ENCODE measurements at regions not wholly inside any gene's neighbourhood (a gene's known extent, or its start where the extent isn't known, plus 50 kb on each side); places are given as distances from the start of the nearest gene placed in this dataset.

DNA sequence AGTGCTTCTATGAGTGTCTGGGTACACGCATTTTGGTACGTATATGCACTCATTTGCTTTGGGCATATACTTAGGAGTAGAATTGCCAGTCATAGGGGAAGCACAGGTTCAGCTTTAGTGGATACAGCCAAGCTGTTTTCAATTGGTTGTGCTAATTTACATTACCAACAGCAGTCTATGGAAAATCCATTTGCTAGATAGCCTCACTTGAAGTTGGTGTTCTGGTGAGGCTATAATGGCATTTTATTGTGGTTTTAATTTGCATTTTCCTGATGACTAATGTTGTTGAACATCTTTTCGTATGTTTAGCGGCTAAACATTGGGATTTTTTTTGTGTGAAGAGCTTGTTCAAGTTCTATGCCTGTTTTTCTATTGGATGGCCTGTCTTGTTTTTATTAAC is 76.8 kb upstream of the ANKH start:
- TF ChIP-seq CTCF (IDR thresholded peaks at IDR 0.05; ENCODE audit: control insufficient read depth, insufficient read depth, low read depth, low read length, missing control alignments) = no peak
- no peak for DNase-seq (ENCODE audit: low read depth)
- H3K4me3 ChIP-seq (ENCODE audit: control insufficient read depth, low read depth, low read length) = no peak overlapping the region

- no peak for DNase-seq (ENCODE audit: low read depth)
Observed at GRCh38 chr5:14946815-14947620, 75.4 kb upstream of the ANKH start.

DNA sequence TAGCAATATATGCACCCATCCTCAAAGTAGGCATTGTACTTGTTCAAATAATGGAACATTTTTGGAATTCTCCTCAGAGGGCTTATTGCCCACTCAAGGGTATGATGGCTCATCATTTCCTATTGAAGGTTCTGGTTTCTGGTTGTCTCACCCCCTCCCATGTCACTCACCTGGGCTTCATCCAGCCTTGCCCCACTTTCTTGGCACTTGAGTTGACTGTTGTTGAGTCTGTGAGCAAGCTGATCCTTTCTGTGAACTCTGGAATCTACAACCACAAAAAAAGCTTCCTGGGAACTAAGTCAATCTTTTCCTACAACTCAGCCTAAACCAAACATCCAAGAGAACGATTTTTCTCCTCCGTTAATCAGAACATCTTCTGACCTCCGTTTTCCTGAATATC is 73.9 kb upstream of the ANKH start:
- no peak for TF ChIP-seq CTCF (IDR thresholded peaks at IDR 0.05; ENCODE audit: control insufficient read depth, insufficient read depth, low read depth, low read length, missing control alignments)
- DNase-seq (ENCODE audit: low read depth) = no peak
- no peak overlapping the region for H3K4me3 ChIP-seq (ENCODE audit: control insufficient read depth, low read depth, low read length)

More at GRCh38 chr5:14946815-14947620, 75.4 kb upstream of the ANKH start:
- H3K4me3 ChIP-seq (ENCODE audit: control insufficient read depth, low read depth, low read length) = no peak overlapping the region
- TF ChIP-seq CTCF (IDR thresholded peaks at IDR 0.05; ENCODE audit: control insufficient read depth, insufficient read depth, low read depth, low read length, missing control alignments) = peak; percentile 29

DNA sequence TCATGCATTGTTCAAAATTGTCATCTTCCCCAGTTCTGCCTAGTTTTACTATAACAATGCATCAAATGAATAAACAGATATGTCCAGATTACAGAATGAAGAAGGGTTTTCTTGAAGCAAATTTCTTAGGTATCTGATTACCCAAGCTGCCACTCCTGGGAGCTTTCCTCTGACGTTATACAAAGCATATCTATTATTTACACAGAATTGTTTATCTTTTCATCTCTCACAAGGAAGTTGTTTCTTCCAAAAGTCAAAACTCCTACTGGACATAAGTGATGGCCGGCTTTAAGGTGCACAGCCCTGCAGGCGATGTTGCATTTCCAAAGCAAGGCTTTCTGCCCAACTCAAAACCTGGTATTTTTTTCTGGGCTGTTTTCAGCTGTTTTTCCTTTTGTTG is 73.4 kb upstream of the ANKH start:
- TF ChIP-seq CTCF (IDR thresholded peaks at IDR 0.05; ENCODE audit: control insufficient read depth, insufficient read depth, low read depth, low read length, missing control alignments) = no peak
- H3K4me3 ChIP-seq (ENCODE audit: control insufficient read depth, low read depth, low read length) = no peak overlapping the region
- DNase-seq (ENCODE audit: low read depth) = no peak

GRCh38 chr5:14944350-14944739 is 72.8 kb upstream of the ANKH start:
- TF ChIP-seq CTCF (IDR thresholded peaks at IDR 0.05; ENCODE audit: control insufficient read depth, insufficient read depth, low read depth, low read length, missing control alignments) = no peak
- no peak for DNase-seq (ENCODE audit: low read depth)
- H3K4me3 ChIP-seq (ENCODE audit: control insufficient read depth, low read depth, low read length) = no peak overlapping the region

- no peak for DNase-seq (ENCODE audit: low read depth)
- no peak overlapping the region for H3K4me3 ChIP-seq (ENCODE audit: control insufficient read depth, low read depth, low read length)
Observed at GRCh38 chr5:14942212-14942611, 70.6 kb upstream of the ANKH start.

More at GRCh38 chr5:14942212-14942611, 70.6 kb upstream of the ANKH start:
- TF ChIP-seq CTCF (IDR thresholded peaks at IDR 0.05; ENCODE audit: control insufficient read depth, insufficient read depth, low read depth, low read length, missing control alignments) = no peak

All from AG09309 (cell line).